ENCODE measurements at regions not wholly inside any gene's neighbourhood (a gene's known extent, or its start where the extent isn't known, plus 50 kb on each side); places are given as distances from the start of the nearest gene placed in this dataset.

- TF ChIP-seq ZNF274 (IDR thresholded peaks at IDR 0.05; ENCODE audit: low read depth, low read length), result no peak
- H3K4me3 ChIP-seq (ENCODE audit: low read length), result no peak overlapping the region
Measured at GRCh38 chr6:14271789-14272736, 154.5 kb downstream of the CD83 start.

GRCh38 chr6:14272737-14273085 lies 155.1 kb downstream of the CD83 start:
- no peak for TF ChIP-seq ZNF274 (IDR thresholded peaks at IDR 0.05; ENCODE audit: low read depth, low read length)
- no peak overlapping the region for H3K4me3 ChIP-seq (ENCODE audit: low read length)

- no peak overlapping the region for H3K4me3 ChIP-seq (ENCODE audit: low read length)
- no peak for TF ChIP-seq ZNF274 (IDR thresholded peaks at IDR 0.05; ENCODE audit: low read depth, low read length)
Measured at GRCh38 chr6:14273191-14273590, 155.6 kb downstream of the CD83 start.

GRCh38 chr6:14274016-14274415 lies 156.4 kb downstream of the CD83 start:
- no peak for TF ChIP-seq ZNF274 (IDR thresholded peaks at IDR 0.05; ENCODE audit: low read depth, low read length)
- H3K4me3 ChIP-seq (ENCODE audit: low read length), result no peak overlapping the region

- H3K4me3 ChIP-seq (ENCODE audit: low read length), result no peak overlapping the region
- TF ChIP-seq ZNF274 (IDR thresholded peaks at IDR 0.05; ENCODE audit: low read depth, low read length), result no peak
Measured at GRCh38 chr6:14274546-14275492, 157.2 kb downstream of the CD83 start.

- no peak overlapping the region for H3K4me3 ChIP-seq (ENCODE audit: low read length)
- no peak for TF ChIP-seq ZNF274 (IDR thresholded peaks at IDR 0.05; ENCODE audit: low read depth, low read length)
Measured at GRCh38 chr6:14275493-14275851, 157.9 kb downstream of the CD83 start.

- H3K4me3 ChIP-seq (ENCODE audit: low read length), result no peak overlapping the region
- no peak for TF ChIP-seq ZNF274 (IDR thresholded peaks at IDR 0.05; ENCODE audit: low read depth, low read length)
Measured at GRCh38 chr6:14276071-14276470, 158.5 kb downstream of the CD83 start.

- TF ChIP-seq ZNF274 (IDR thresholded peaks at IDR 0.05; ENCODE audit: low read depth, low read length), result no peak
- peak overlapping the region; percentile 31; the same call in 1 of the 2 replicates for H3K4me3 ChIP-seq (ENCODE audit: low read length)
Measured at GRCh38 chr6:14276667-14277404, 159.3 kb downstream of the CD83 start.

GRCh38 chr6:14277405-14277930 lies 159.9 kb downstream of the CD83 start:
- H3K4me3 ChIP-seq (ENCODE audit: low read length), result no peak overlapping the region; the same call in 1 of the 2 replicates
- no peak for TF ChIP-seq ZNF274 (IDR thresholded peaks at IDR 0.05; ENCODE audit: low read depth, low read length)

- H3K4me3 ChIP-seq (ENCODE audit: low read length), result no peak overlapping the region
- no peak for TF ChIP-seq ZNF274 (IDR thresholded peaks at IDR 0.05; ENCODE audit: low read depth, low read length)
Measured at GRCh38 chr6:14278006-14278405, 160.4 kb downstream of the CD83 start.

- no peak for TF ChIP-seq ZNF274 (IDR thresholded peaks at IDR 0.05; ENCODE audit: low read depth, low read length)
- H3K4me3 ChIP-seq (ENCODE audit: low read length), result no peak overlapping the region
Measured at GRCh38 chr6:14278446-14278845, 160.9 kb downstream of the CD83 start.

GRCh38 chr6:14280006-14280510 lies 162.5 kb downstream of the CD83 start:
- no peak overlapping the region for H3K4me3 ChIP-seq (ENCODE audit: low read length)
- TF ChIP-seq ZNF274 (IDR thresholded peaks at IDR 0.05; ENCODE audit: low read depth, low read length), result no peak

GRCh38 chr6:14280766-14281293 lies 163.3 kb downstream of the CD83 start:
- no peak overlapping the region for H3K4me3 ChIP-seq (ENCODE audit: low read length)
- no peak for TF ChIP-seq ZNF274 (IDR thresholded peaks at IDR 0.05; ENCODE audit: low read depth, low read length)

Data from GM08714 (cell line).